ENCODE measurements at regions not wholly inside any gene's neighbourhood (a gene's known extent, or its start where the extent isn't known, plus 50 kb on each side); places are given as distances from the start of the nearest gene placed in this dataset.

GRCh38 chr7:17481118-17481517 lies 182.7 kb downstream of the AHR start:
- DNase-seq (ENCODE audit: low read depth in 3 of 3), result no peak

- no peak for DNase-seq (ENCODE audit: low read depth in 3 of 3)
Observed at GRCh38 chr7:17485368-17485767, 186.9 kb downstream of the AHR start.

DNA sequence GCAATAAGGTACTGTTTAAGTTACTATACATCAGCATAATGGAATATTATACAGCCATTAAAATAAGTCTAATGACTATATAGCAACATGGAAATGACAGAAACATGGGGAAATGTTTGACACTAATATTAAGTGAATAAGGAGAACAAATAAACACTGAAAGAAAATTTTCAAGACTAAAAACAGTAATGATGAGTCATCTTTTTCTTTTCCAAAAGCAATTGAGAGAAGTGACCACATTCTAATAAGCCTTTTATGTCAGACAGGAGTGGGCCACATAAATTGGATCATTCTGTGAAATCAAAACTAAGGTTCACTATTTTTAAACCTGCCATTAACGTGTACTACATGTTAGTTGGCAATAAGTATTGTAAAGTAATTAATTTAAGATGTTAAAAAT lies 187.5 kb downstream of the AHR start:
- no peak for DNase-seq (ENCODE audit: low read depth in 3 of 3)

- no peak for DNase-seq (ENCODE audit: low read depth in 3 of 3)
Observed at GRCh38 chr7:17486835-17487234, 188.4 kb downstream of the AHR start.

DNA sequence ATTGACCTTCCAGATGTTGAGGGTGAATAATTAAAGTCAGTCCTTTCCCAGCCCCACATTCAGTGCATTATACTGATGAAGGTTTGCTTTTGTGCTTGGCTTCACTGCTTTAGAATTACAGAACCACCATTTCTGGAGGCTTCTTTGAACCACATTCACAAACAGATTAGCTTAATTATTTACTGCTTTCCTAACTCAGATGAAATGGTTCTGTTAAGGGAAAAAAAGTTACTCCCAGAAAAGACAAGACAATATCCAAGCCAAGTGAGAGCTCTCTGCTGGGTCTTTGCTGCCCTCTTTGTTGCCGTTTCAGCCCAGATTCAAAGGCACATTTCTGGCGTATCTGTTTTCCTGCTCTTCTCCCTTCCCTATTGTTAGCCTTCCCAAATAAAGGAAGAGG lies 188.9 kb downstream of the AHR start:
- DNase-seq (ENCODE audit: low read depth in 3 of 3), result no peak

- no peak for DNase-seq (ENCODE audit: low read depth in 3 of 3)
Observed at GRCh38 chr7:17488829-17489228, 190.4 kb downstream of the AHR start.

DNA sequence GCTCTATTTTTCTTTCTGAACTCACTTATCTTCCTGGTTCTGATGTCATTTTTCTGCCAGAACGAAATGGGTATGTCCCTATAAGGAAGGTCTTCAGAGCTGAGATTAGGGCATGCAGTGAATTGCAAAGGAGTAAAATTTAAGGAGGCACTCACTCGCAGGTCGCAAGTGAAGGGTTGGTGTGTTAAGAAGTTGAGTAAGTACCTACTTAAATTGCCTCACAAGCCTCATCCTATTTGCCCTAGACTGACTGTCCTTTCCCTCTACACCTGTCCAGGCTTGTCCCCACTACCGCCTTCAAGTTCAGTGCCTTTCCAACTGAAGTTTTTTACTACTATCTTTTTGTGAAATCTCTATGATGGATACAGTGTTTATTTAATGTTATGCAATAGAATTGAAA lies 191.5 kb downstream of the AHR start:
- no peak for DNase-seq (ENCODE audit: low read depth in 3 of 3)

GRCh38 chr7:17490825-17491224 lies 192.4 kb downstream of the AHR start:
- DNase-seq (ENCODE audit: low read depth in 3 of 3), result no peak

- no peak for DNase-seq (ENCODE audit: low read depth in 3 of 3)
Observed at GRCh38 chr7:17492437-17492836, 194.0 kb downstream of the AHR start.

DNA sequence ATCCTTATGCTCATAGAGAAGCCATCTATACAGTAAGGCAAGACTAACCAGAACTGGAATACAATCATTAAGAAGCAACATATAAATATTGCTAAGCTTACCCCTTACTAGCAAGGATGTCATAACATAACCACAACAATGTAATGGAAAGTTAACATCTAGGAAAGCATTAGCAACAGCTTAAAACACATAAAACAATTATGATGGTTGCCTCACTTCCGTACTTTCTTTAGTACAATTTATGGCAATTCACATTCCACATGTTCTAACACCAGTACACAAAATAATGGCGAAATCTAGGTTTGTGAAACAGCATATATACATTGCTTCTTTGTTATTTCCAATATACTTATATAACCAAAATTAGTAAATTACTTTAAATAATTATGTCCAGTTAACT lies 195.0 kb downstream of the AHR start:
- no peak for DNase-seq (ENCODE audit: low read depth in 3 of 3)

- DNase-seq (ENCODE audit: low read depth in 3 of 3), result no peak
Observed at GRCh38 chr7:17495655-17496394, 197.4 kb downstream of the AHR start.

- no peak for DNase-seq (ENCODE audit: low read depth in 3 of 3)
Observed at GRCh38 chr7:17497136-17497535, 198.7 kb downstream of the AHR start.

DNA sequence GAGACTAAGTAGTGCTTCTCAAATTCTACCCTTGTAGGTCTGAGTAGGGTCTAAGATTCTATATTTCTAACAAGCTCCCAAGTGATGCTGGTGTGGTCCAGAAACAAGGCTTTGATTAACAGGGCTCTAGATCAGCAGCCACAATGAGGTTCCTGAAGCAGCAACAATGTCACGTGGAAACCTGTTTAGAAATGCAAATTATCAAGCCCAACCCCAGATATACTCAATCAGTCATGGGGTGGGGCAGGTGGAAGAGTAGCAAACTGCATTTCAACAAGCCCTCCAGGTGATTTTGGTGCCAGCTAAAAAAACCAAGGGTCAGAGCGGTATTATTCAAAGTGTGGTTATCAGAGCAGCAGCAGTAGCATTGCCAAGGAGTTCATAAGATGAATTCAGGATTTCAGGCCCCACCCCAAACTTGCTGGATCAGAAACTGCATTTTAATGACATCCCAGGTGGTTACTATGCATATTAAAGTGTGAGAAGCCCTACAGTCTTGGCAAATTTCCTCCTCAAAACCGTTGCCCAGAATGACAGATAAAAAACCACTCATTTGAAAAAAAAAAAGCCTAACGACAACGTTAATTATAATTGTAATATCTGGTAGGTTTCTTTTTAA lies 199.2 kb downstream of the AHR start:
- no peak for DNase-seq (ENCODE audit: low read depth in 3 of 3)

- DNase-seq (ENCODE audit: low read depth in 3 of 3), result no peak
Observed at GRCh38 chr7:17498230-17498629, 199.8 kb downstream of the AHR start.

GRCh38 chr7:17500736-17501135 lies 202.3 kb downstream of the AHR start:
- DNase-seq (ENCODE audit: low read depth in 3 of 3), result no peak

GRCh38 chr7:17501441-17502212 lies 203.2 kb downstream of the AHR start:
- DNase-seq (ENCODE audit: low read depth in 3 of 3), result no peak

GRCh38 chr7:17502213-17503060 lies 204.0 kb downstream of the AHR start:
- no peak for DNase-seq (ENCODE audit: low read depth in 3 of 3)

GRCh38 chr7:17506095-17506494 lies 207.6 kb downstream of the AHR start:
- no peak for DNase-seq (ENCODE audit: low read depth in 3 of 3)

- DNase-seq (ENCODE audit: low read depth in 3 of 3), result no peak
Observed at GRCh38 chr7:17506596-17506995, 208.1 kb downstream of the AHR start.

GRCh38 chr7:17507717-17508116 lies 209.3 kb downstream of the AHR start:
- DNase-seq (ENCODE audit: low read depth in 3 of 3), result no peak

GRCh38 chr7:17512181-17512675 lies 213.8 kb downstream of the AHR start:
- DNase-seq (ENCODE audit: low read depth in 3 of 3), result no peak

DNA sequence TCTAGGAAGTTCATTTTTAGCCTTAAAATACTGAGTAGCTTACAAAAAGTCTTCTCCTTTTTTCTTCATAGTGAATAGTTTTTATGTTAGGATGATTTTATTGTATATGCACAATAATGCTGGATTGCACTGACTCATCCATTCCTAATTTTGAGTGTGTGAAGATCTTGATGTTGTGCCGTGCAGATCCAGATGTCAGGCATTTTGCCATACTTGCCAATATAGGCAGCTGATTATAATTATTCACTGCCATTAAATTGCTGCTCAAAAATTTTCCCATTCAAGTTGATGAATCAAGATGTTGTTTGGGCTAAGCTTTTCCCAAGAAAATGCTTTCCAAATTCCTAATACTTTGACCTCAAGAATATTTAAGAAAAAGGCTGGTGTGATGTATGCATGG lies 218.3 kb downstream of the AHR start:
- DNase-seq (ENCODE audit: low read depth in 3 of 3), result no peak

Measured in stimulated activated CD4-positive, alpha-beta T cell treated with anti-CD3 and anti-CD28 coated beads, TNF-alpha, amount 100 ng/mL, for 24 hours (primary cell).